SW480 (cell line): ENCODE measurements at regions not wholly inside any gene's neighbourhood (a gene's known extent, or its start where the extent isn't known, plus 50 kb on each side); places are given as distances from the start of the nearest gene placed in this dataset.

Experiments used
- DNase-seq: peaks from one replicate; pipeline ENCODE4 v3.0.0-alpha.2; 2016; ENCODE audit warnings: low spot score

DNA sequence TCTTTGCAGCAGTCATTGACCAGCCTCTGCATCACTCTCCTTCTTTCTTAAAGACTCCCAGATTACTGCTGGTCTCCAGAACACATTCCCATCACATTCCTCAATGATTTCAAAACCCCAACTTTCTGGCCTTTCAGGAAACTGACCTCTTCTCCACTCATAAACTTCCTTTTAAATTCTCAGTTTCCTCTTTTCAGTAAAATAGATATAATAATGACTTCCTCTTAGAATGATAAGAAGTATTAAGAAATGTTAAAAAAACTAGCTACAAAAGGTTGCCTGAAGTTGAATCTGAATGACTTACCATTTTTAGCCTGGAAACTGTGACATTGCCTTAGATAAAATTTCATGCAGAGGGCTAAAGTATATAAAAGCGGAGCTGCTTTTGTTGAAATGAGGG is 239.3 kb downstream of the OGFRL1 start:
- DNase-seq = no peak

DNA sequence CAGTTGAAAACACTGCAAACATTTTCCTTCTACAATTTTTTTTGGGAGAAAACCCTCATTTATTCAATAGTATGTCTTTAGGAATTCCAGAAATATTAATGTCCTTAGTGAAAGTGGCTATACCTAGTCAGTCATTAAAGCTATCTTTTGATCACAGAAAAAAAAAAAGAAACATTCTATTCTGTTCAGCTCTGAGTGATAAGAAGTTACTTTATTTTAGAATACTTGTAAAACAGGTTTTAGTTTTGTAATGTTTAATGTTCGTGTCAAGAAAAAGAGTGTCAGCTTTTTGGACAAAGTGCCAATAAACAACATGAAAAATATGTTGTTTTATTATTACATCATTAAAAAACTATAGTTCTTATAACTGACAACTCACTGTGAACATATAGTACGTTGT is 240.4 kb downstream of the OGFRL1 start:
- no peak for DNase-seq

DNA sequence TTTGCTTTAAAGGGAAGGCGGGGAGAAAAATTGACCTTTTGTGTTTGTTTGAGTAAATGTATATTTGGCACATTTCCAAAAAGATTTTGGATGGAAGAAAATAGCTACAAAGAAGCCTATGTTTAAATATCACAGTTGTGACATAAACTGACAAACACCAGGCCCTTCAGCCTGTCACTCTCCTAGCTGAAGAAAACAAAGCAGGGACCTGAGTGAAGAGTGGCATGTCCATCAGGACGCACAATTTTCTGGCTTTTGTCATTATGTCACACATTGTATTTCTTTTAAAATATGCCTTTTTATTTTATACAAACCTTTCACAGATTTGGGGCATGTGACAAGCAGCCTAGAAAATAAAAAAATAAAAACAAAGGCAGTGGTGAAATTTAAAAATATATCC is 241.2 kb downstream of the OGFRL1 start:
- no peak for DNase-seq

DNA sequence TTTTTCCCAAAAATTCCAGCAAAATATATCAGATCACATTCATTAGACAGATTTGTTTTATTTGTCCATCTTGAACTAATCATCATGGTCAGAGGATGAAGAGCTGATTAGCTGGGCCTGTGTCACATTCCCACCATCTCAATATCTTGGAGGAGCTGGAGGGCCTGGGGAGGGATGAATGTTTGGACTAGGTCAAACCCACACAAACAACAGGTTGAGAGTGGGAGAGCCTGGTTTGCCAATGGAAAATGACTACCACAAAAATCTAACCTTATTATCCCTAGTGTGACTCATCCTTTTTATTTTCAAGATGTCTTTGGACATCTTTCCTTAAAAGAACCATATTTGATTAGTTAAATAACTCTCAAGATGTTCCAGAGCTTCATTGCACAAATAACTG is 242.4 kb downstream of the OGFRL1 start:
- no peak for DNase-seq

- DNase-seq = no peak
Measured at GRCh38 chr6:71531841-71532240, 243.2 kb downstream of the OGFRL1 start.

GRCh38 chr6:71533939-71534379 is 245.3 kb downstream of the OGFRL1 start:
- no peak for DNase-seq

- no peak for DNase-seq
Measured at GRCh38 chr6:71534921-71535320, 246.3 kb downstream of the OGFRL1 start.

DNA sequence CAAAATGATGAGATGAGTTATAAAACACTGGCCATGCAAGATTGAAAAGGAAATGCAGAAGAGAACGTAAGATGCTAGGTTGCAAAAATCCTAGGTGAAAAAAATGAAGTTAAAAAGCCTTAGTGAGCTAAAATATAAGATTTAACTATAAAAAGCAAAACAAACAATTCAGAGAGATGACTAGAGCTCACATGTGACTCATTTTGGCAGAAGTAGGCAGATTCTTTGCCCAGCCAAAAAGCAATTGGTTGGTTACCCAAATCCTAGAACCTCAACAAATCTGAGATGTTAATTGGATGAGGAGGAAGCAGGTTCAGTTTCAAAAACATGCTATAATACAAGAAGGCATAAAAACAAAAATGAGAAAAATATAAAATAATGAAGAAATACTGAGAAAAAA is 249.1 kb downstream of the OGFRL1 start:
- no peak for DNase-seq

DNA sequence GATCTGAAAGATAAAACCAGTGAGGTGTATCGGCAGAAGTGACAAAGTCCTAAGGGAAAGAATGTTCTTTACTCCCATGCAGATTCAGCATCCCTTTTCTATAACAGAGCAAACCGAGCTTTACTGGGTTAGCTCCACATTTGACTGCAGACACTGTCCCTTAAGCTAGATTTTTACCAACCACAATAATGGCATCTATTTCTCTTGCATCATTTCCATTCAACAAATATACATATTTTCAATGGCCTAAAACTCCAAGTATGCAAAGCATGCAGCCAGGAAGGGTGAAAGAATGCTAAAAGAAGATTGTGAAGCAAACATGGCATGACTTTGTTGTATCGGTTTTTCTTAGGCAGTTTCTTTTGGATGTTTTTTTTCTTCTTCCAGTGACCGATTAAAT is 255.4 kb downstream of the OGFRL1 start:
- no peak for DNase-seq

DNA sequence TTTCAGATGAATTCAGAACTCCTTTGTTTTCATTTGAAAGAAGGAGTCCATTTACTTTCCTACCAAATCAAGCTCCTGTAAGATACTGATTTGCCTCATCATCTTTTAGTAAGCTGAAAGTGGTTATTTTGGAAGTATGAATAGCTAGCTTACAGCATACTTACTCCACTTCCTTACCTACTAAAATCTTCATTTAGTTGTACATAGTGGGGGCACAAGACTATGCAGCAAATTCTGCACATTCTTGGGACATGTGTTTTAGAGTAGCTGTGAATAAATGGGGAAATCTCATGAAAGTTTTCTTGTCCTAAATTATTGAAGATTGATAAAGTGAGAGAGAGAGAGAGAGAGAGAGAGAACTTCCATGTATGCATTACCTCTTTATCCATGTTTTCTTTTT is 256.3 kb downstream of the OGFRL1 start:
- no peak for DNase-seq

DNA sequence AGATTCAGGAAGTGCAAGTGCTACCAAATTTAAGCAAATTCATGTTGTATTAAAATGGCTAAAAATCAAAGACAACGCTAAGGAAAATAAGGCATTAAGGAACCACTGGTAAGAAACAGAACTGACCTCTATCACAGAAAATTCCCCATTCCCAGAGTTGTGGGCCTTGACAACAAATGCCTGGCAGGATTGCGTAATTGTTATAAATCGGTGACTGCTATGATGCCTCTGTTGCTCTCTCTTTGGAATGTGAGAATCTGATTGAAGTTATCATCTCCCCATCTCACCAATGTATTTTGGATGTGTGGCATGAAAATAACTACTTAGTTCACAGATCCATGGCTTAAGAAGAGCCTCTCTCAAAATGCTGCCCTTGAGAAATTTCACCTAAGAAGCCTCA is 257.3 kb downstream of the OGFRL1 start:
- no peak for DNase-seq

DNA sequence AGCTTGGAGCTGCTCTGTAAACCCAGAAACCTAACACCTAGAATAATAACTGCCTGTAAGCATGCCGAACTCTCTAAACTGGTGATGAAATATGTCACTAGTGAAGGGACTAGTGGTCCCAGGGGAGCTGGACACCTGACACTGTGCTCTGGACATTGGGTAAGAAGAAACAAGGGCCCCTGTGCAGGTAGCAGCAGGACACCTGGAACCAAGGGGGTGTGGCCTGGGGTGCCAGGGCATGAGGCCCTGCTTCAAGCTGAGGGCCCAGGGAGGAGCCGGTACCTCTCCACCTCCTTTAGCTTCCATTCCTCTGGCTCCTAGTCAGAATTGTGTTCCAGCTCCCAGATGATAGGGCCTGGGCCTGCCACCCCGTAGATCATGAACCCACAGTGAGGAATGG is 263.2 kb downstream of the OGFRL1 start:
- no peak for DNase-seq

DNA sequence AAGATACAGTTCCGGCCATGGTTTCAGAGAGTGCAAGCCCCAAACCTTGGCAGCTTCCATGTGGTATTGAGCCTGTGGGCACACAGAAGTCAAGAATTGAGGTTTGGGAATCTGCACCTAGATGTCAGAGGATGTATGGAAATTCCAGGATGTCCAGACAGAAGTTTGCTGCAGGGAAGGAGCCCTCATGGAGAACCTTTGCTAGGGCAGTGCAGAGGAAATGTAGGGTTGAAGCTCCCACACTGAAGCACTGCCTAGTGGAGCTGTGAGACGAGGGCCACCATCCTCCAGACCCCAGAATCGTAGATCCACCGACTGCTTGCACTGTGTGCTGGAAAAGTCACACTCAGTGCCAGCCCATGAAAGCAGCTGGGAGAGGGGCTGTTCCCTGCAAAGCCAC is 267.5 kb downstream of the OGFRL1 start:
- DNase-seq = no peak

GRCh38 chr6:71558974-71559373 is 270.4 kb downstream of the OGFRL1 start:
- DNase-seq = no peak

GRCh38 chr6:71567562-71567961 is 279.0 kb downstream of the OGFRL1 start:
- DNase-seq = no peak

DNA sequence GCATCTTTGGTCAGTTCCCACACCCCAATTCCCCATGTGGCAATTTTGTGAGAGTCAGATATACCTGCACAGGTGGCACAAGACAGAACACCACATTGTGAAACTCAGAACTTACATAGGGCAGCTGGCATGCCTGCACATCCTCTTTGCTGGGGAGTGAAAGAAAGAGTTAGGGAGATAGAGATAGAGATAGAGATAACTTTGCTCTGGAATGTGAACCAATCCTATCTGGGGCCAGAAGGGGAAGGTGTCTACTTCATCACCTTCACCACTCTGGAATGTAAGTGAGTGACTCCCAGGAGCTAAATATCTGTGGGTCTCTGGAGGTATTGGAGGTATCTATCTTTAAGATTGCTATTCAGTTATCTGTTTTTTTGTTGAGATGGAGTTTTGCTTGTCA is 289.2 kb downstream of the OGFRL1 start:
- DNase-seq = no peak

GRCh38 chr6:71579902-71580301 is 291.3 kb downstream of the OGFRL1 start:
- DNase-seq = no peak

DNA sequence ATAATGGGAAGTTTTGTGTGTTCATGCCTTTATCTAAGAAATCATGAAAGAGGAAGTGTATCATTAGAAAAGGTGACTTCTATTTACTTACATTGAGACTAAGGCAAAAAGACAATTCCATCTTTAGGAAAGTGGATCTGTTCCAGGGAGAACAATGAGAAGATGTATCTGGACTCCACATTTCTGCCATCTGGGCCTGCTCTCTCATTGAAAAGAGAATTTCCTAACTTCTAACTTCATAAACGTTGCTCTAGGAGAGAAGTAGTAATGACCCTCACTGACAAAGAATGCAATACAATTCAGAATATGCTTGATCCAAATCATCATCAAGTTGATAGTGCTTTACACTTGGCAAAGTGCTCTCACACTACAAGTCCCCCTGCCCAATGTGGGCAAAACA is 294.2 kb downstream of the OGFRL1 start:
- no peak for DNase-seq

GRCh38 chr6:71584712-71585436 is 296.3 kb downstream of the OGFRL1 start:
- no peak for DNase-seq

- no peak for DNase-seq
Measured at GRCh38 chr6:71585472-71585871, 296.9 kb downstream of the OGFRL1 start.

- no peak for DNase-seq
Measured at GRCh38 chr6:71588490-71588889, 297.9 kb upstream of the RIMS1 start.

DNA sequence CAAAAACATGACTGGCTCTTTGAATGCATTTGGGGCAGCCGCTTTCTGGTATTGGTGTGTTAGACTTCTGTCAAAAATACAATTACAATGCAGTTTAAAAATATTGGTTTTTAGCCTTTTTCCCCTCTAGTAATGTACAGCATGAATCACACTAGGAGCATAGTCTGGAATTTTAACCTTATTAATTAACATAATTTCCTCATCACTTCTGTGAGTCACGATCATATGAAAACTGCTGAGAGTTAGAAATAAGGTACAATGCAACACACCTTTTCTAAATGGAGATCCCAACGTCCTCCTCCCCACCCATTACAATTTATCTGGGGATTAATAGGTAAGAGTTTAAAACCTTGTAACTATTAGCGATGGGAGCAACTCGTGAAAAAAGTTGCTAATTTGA is 297.1 kb upstream of the RIMS1 start:
- DNase-seq = no peak

DNA sequence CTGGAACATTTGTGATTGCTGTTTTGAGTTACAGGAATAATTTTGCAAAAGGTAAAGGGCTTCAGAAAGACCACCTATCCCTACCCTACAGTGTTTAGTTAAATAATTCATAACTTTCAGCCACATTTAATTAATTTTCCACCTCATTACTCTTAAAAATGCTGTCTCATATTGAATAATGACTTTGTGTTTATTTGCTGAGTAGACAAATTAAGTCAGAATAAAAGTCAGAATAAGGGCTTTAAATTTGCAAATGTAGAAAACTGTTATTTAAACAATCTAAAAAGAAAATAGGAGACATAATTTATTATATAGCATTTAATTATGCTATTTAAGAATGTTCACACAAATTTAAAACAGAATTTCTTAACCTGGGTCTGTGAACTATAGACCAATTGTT is 293.7 kb upstream of the RIMS1 start:
- no peak for DNase-seq

DNA sequence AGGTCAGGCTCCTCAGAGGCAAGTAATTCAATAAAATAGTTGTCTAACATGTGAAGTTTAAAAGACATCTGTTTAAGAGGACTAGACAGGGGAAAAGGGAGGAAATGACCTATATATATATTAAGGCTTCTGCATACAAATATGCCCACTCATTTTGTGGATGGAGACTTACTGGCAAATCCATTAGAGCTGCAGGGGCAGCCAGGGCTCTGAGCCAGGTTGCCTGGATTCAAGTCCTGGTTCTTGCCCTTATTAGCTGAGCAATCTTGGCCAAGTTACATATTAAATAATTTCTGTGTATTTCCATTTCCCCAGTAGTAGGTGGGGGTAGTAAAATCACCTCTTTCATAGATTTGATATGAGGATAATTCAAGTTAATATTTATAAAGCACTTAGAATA is 287.0 kb upstream of the RIMS1 start:
- DNase-seq = no peak
